ENCODE measurements at regions not wholly inside any gene's neighbourhood (a gene's known extent, or its start where the extent isn't known, plus 50 kb on each side); places are given as distances from the start of the nearest gene placed in this dataset.

GRCh38 chr20:42020316-42020715 is 402.1 kb upstream of the CHD6 start:
- no peak overlapping the region for H3K4me3 Mint-ChIP-seq
- H3K4me1 Mint-ChIP-seq = no peaks in the 10 kb centered on the region
- no peaks in the 10 kb centered on the region for H3K36me3 Mint-ChIP-seq

DNA sequence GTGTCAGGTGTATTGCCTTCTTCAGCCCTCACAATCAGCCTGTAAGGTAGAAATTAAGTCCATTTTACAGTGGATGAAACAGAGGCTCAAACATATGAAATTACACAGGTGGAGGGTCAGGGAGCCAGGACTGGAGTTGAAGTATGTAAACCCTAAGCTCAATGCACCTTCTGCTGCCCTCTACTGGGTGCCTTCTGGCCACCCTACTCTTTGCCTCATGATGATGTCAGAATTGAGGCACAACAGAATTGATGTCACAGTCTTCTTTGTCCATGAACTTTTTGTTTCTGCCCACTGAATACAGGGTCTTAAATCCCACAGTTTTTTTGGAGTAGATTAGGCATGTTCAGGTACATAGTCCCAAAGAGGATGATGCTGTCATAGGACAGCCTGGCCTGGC is 400.8 kb upstream of the CHD6 start:
- H3K4me1 Mint-ChIP-seq = no peaks in the 10 kb centered on the region
- H3K27ac Mint-ChIP-seq = no peak overlapping the region
- no peaks in the 10 kb centered on the region for H3K27me3 Mint-ChIP-seq
- H3K36me3 Mint-ChIP-seq = no peaks in the 10 kb centered on the region
- peaks cover 8% of the 10 kb centered on the region for H3K9me3 Mint-ChIP-seq
- no peak overlapping the region for H3K4me3 Mint-ChIP-seq
- DNase-seq = no peak

More at GRCh38 chr20:42020316-42020715, 402.1 kb upstream of the CHD6 start:
- H3K27me3 Mint-ChIP-seq = no peaks in the 10 kb centered on the region
- H3K27ac Mint-ChIP-seq = no peak overlapping the region
- no peak for DNase-seq
- H3K9me3 Mint-ChIP-seq = peaks cover 8% of the 10 kb centered on the region

DNA sequence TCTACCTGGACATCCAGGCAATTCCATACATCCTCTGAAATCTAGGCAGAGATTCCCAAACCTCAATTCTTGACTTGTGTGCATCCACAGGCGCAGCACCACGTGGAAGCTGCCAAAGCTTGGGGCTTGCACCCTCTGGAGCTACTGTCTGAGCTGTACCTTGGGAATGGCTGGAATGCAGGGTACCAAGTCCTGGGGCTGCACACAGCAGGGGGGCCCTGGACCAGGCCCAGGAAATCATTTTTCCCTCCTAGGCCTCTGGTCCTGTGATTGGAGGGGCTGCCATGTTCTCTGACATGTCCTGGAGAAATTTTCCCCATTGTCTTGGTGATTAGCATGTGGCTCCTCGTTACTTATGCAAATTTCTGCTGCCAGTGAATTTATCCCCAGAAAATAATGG is 391.9 kb upstream of the CHD6 start:
- no peak overlapping the region for H3K27ac Mint-ChIP-seq
- no peaks in the 10 kb centered on the region for H3K27me3 Mint-ChIP-seq
- no peaks in the 10 kb centered on the region for H3K4me1 Mint-ChIP-seq
- peaks cover 6% of the 10 kb centered on the region for H3K9me3 Mint-ChIP-seq
- DNase-seq = no peak
- no peaks in the 10 kb centered on the region for H3K36me3 Mint-ChIP-seq
- no peak overlapping the region for H3K4me3 Mint-ChIP-seq

DNA sequence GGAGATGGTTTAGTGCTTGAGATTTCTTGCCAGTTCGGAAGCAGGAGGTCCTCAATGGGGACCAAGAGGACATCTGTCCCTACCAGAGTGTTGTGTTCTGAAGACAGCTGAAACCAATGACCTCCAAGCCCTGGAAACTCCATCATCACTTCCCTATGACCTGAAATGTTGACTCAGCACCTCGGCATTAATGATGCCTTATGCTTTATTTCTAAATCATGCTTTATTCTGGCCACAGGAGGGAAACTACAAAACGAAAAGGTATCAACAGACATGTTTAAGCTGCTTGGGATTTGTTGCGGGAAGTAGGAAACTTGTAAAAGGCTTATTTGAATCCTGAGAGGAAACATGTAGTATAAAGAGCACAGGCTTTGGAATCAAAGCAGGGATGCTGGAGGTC is 389.1 kb upstream of the CHD6 start:
- Mint-ChIP-seq H3K9me3 (peaks cover 6% of the 10 kb centered on the region), H3K27me3 (peaks cover under 1% of the 10 kb centered on the region), H3K4me1 (no peaks in the 10 kb centered on the region), H3K36me3 (no peaks in the 10 kb centered on the region), H3K4me3 (no peak overlapping the region), H3K27ac (no peak overlapping the region)
- DNase-seq = no peak

- H3K4me3 Mint-ChIP-seq = no peak overlapping the region
- no peaks in the 10 kb centered on the region for H3K4me1 Mint-ChIP-seq
- DNase-seq = no peak
- peaks cover 4% of the 10 kb centered on the region for H3K27me3 Mint-ChIP-seq
- peaks cover 3% of the 10 kb centered on the region for H3K9me3 Mint-ChIP-seq
- no peaks in the 10 kb centered on the region for H3K36me3 Mint-ChIP-seq
- H3K27ac Mint-ChIP-seq = no peak overlapping the region
Observed at GRCh38 chr20:42005211-42005610, 387.0 kb upstream of the CHD6 start.

- Mint-ChIP-seq H3K4me3 (no peak overlapping the region), H3K36me3 (no peaks in the 10 kb centered on the region), H3K9me3 (peaks cover 2% of the 10 kb centered on the region), H3K27me3 (peaks cover 4% of the 10 kb centered on the region), H3K4me1 (no peaks in the 10 kb centered on the region), H3K27ac (no peak overlapping the region)
- no peak for DNase-seq
Observed at GRCh38 chr20:42003380-42003779, 385.2 kb upstream of the CHD6 start.

GRCh38 chr20:41998539-41999341 is 380.6 kb upstream of the CHD6 start:
- H3K27me3 Mint-ChIP-seq = peaks cover 9% of the 10 kb centered on the region
- H3K27ac Mint-ChIP-seq = no peak overlapping the region
- H3K9me3 Mint-ChIP-seq = peaks cover 5% of the 10 kb centered on the region
- H3K4me1 Mint-ChIP-seq = no peaks in the 10 kb centered on the region
- DNase-seq = no peak
- H3K4me3 Mint-ChIP-seq = no peak overlapping the region
- H3K36me3 Mint-ChIP-seq = no peaks in the 10 kb centered on the region

- Mint-ChIP-seq H3K27ac (no peak overlapping the region), H3K4me3 (no peak overlapping the region), H3K4me1 (no peaks in the 10 kb centered on the region), H3K27me3 (peaks cover 10% of the 10 kb centered on the region), H3K9me3 (peaks cover 5% of the 10 kb centered on the region), H3K36me3 (no peaks in the 10 kb centered on the region)
- DNase-seq = no peak
Observed at GRCh38 chr20:41996951-41997350, 378.8 kb upstream of the CHD6 start.

GRCh38 chr20:41992481-41992880 is 374.3 kb upstream of the CHD6 start:
- H3K36me3 Mint-ChIP-seq = no peaks in the 10 kb centered on the region
- no peaks in the 10 kb centered on the region for H3K9me3 Mint-ChIP-seq
- no peaks in the 10 kb centered on the region for H3K4me1 Mint-ChIP-seq
- peaks cover 13% of the 10 kb centered on the region for H3K27me3 Mint-ChIP-seq
- no peak overlapping the region for H3K4me3 Mint-ChIP-seq
- DNase-seq = no peak
- H3K27ac Mint-ChIP-seq = no peak overlapping the region

DNA sequence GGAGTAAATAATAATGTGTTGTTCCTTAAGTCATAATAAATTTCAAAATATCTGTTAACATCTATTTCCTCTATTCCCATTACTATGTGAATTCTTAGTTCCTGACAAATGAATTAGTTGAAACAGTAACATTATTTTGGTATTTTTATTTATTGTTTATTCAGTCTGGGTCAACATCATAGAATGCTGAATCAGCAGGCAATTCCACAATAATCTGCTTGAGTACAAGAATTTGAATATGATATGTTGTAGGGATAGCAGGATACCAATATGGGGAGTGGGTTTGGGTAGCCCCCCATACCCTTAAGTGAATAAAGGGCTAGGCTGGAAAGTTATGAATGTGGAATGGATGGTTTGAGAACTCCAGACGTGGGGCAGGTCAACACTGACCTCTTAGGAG is 373.2 kb upstream of the CHD6 start:
- Mint-ChIP-seq H3K9me3 (no peaks in the 10 kb centered on the region), H3K36me3 (no peaks in the 10 kb centered on the region), H3K4me3 (no peak overlapping the region), H3K27me3 (peaks cover 8% of the 10 kb centered on the region), H3K27ac (no peak overlapping the region), H3K4me1 (no peaks in the 10 kb centered on the region)
- no peak for DNase-seq

DNA sequence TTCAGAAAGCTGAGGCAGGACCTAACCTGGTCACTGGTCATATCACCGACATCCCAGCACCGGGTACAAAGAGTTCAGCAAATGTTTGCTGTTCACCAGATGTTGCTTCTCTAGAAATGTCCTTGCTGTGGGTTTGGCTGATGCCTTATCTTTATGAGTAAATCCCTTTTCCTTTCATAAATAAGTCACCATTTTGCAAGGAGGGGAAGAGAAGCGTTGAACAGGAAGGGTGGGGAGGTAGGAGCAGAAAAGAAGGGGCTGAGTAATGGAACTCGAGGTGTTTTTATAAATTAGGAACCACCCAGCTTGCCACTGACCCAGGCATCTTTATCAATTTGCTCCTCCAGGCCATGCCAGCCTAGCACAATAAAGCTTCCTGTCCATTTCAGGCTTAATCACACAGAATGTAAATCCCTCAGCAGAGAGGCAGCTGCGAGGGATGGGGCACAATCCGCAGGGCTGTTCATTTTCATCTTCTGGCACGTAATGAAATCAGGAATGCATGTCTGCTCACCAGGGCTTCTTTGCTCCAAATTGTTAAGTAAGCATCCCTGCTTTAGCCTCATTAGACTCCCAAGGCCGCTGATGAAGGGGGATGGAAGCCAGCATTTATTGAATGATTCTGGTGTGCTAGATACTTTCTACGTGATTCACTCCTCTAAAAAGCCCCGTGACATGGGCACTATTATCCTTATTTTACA is 371.9 kb upstream of the CHD6 start:
- Mint-ChIP-seq H3K4me3 (no peak overlapping the region), H3K4me1 (no peaks in the 10 kb centered on the region), H3K9me3 (no peaks in the 10 kb centered on the region), H3K27me3 (peaks cover 8% of the 10 kb centered on the region), H3K36me3 (no peaks in the 10 kb centered on the region), H3K27ac (no peak overlapping the region)
- no peak for DNase-seq

DNA sequence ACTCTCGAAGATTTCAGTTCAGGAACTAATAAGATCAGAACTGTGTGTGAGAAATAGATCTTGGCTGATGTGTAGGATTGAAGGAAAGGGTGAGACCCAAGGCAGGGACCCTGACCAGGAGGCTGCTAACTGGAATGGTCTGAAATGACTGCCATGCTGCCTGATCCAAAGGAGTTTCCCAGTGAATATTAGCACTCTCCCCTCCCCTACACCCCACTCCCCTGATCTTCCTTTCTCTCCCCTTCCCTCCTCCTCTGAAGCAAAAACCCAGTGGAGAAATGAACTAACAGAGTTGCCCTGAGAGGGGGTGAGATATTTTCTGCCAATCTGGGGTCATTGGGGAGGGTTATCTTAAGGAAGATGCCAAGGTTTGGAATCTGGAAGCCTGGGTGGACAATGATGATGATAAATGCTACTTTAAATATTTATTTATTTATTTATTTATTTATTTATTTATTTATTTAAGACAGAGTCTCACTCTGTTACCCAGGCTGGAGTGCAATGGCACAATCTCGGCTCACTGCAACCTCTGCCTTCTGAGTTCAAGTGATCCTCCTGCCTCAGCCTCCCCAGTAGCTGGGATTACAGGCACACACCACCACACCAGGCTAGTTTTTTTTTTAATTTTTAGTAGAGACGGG is 371.0 kb upstream of the CHD6 start:
- no peaks in the 10 kb centered on the region for H3K36me3 Mint-ChIP-seq
- H3K27ac Mint-ChIP-seq = no peak overlapping the region
- no peaks in the 10 kb centered on the region for H3K9me3 Mint-ChIP-seq
- H3K4me1 Mint-ChIP-seq = no peaks in the 10 kb centered on the region
- H3K4me3 Mint-ChIP-seq = no peak overlapping the region
- DNase-seq = no peak
- peaks cover 8% of the 10 kb centered on the region for H3K27me3 Mint-ChIP-seq

DNA sequence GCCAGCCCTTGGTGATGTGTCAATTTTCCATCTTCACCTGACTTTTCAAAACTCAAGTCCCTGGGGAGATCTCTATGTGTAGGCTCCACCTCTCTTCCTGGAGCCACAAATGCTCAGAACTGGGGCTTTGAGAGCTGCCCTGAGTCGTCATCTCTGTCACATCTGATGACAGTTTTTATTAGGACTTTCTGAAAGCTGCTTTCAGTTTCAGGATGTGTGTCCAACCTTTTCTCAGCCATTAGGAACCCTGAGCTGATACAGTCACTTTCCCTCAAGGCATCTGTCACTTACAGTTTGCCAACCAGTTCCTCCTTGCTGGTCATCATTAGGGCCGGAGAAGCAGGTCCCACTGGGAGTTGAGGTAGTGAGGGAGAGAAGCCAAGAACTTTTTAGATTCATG is 365.9 kb upstream of the CHD6 start:
- H3K27me3 Mint-ChIP-seq = no peaks in the 10 kb centered on the region
- no peak overlapping the region for H3K27ac Mint-ChIP-seq
- H3K4me1 Mint-ChIP-seq = no peaks in the 10 kb centered on the region
- no peak for DNase-seq
- no peaks in the 10 kb centered on the region for H3K36me3 Mint-ChIP-seq
- H3K4me3 Mint-ChIP-seq = no peak overlapping the region
- H3K9me3 Mint-ChIP-seq = no peaks in the 10 kb centered on the region

DNA sequence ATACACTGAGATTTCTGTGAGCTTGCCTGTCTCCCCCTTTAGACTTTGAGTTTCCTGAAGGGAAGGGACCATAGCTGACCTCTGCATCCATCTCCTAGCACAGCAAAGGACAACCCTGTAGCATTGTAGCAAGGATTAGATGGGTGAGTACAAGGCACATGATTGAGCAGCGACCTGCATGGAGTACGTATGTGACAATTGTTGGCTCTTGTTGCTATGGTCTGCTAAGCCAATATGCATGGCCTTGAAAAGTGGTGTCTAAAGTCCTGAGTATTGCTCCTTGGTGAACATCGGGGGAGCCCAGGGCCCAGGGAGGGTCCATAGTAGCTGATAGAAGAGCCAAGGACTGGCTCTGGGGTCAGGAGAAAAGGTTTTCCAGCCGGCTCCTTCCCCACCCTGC is 365.0 kb upstream of the CHD6 start:
- DNase-seq = no peak
- Mint-ChIP-seq H3K9me3 (no peaks in the 10 kb centered on the region), H3K4me1 (no peaks in the 10 kb centered on the region), H3K4me3 (no peak overlapping the region), H3K27ac (no peak overlapping the region), H3K27me3 (no peaks in the 10 kb centered on the region), H3K36me3 (no peaks in the 10 kb centered on the region)

GRCh38 chr20:41981746-41982145 is 363.6 kb upstream of the CHD6 start:
- H3K9me3 Mint-ChIP-seq = no peaks in the 10 kb centered on the region
- H3K27me3 Mint-ChIP-seq = no peaks in the 10 kb centered on the region
- no peak for DNase-seq
- H3K36me3 Mint-ChIP-seq = no peaks in the 10 kb centered on the region
- H3K4me3 Mint-ChIP-seq = no peak overlapping the region
- no peaks in the 10 kb centered on the region for H3K4me1 Mint-ChIP-seq
- H3K27ac Mint-ChIP-seq = no peak overlapping the region

Data from activated naive CD8-positive, alpha-beta T cell treated with anti-CD3 and anti-CD28 coated beads for 36 hours (primary cell).